GM18505 (cell line): ENCODE measurements at regions not wholly inside any gene's neighbourhood (a gene's known extent, or its start where the extent isn't known, plus 50 kb on each side); places are given as distances from the start of the nearest gene placed in this dataset.
A peak's percentile ranks its signal among the peaks of the same experiment; 100 is the strongest.

Experiments
- ATAC-seq: cut with Tn5 transposase; IDR thresholded peaks from one replicate; pipeline ENCODE4 v1.9.1; 2021; ENCODE audit not compliant: unreplicated experiment
- POLR2A ChIP-seq: IDR thresholded peaks from 4 replicates; pipeline ENCODE4 v1.6.1; 2011; ENCODE audit warnings: borderline replicate concordance; ENCODE audit not compliant: insufficient read depth, insufficient read length; ENCODE audit errors: extremely low read depth

DNA sequence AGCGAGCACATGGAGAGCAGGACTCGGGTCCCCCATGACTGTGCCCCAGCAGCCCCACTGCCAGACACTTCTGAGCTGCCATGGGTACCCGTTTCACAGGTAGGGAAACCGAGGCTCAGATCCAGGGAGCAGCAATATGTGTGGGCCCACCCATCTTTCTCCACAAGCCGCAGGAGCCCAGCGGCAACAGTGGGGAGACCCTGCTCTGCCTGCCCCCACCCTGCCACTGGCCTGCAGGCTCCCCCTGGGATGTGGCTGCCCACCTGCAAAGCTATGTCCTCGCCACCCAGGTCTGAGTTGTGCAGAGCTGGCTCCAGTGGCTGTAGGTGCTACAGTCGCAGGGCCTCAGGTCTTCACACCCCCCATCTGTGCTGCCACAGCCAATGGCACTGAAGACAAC lies 50.6 kb upstream of the C1QTNF9B start:
- ATAC-seq = no peak
- no peak for TF ChIP-seq POLR2A

DNA sequence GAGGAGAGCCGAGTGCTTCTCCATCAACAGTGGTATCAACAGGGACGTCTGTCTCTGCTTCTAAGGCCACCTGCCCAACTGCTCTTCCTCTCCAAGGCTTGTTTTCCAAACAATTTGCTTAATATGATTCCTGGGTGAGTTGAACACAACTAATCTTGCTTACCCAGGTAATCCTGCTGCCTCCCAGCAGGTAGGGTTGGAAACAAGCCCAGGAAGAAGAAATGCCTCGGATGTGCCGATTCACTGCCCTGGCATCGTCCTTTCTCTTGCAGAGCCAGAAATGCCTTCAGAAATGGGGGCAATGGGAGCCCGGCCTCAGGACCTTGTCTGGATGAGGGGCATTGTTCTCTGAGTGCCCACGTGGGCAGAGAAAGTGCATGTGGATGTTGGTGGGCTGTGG lies 51.9 kb upstream of the C1QTNF9B start:
- ATAC-seq = no peak
- TF ChIP-seq POLR2A = no peak

DNA sequence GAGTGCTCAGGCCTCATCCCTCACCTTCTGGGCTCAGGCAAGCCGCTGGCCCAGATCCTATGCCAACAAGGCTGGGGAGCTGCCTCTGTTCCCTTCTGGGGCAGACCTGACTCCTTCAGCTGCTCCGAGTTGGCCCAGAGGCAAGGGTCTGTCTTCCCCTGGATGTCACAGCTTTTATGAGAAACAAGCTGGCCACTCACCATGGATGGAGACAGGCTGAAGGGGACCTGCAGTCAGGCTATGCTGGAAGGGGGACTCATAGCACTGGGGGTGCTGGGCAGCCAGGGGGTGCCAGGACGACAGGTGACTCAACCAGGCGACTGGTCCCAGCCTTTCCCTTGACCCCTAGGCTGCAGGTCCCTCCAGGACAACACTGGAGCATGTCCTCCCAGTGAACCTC lies 52.4 kb upstream of the C1QTNF9B start:
- ATAC-seq = no peak
- TF ChIP-seq POLR2A = no peak

DNA sequence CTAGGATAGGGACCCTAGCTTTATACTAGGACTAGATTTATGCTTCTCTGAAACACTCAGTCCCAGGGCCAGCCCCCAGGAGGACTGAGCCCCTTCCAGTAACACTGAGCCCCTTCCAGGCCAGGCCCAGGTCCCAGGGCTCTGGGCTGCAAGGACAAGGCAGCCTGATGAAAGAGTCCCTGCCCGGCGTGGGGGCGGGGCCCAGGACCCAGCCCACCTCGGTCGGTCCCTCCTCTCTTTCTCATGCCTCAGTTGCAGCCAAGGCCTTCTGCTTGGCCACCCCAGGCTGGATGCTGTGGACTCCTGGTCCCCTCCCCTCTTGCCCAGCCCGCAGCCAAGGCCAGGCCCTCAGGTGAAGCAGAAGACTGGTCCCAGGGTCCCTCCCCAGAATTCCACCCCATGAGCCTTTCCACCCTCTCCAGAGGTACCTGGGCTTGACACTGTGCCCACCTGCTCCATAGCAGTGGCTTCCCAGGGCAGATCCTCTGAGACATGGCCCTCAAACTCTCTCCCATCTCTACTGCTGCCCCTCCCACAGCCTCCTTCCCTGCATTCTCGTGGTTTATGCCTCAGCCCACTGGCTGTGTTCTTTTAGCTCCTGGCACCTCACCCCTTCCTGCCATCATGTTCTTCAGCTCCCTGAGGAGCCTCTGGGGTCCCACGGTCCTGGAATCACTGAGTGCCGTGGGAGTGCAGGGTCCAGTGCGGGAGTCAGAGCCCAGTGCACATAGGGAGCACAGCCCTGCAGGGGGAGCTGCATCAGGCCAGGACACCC lies 53.6 kb upstream of the C1QTNF9B start:
- no peak for ATAC-seq
- TF ChIP-seq POLR2A = no peak

DNA sequence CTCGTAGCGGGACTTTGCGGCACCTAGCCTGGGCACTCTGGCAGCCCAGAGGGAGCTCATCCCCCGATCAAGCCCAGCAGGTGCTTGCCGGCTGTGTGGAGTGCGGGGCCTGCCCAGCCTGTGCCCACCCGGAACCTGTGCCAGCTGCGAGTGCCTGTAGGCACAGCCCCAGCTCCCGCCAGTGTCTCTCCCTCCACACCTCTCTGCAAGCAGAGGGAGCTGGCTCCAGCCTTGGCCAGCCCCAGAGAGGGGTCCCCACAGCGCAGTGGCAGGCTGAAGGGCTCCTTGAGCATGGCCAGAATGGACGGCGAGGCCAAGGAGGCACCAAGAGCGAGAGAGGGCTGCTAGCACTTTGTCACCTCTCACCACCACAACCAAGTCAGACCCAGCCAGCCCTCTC lies 55.5 kb upstream of the C1QTNF9B start:
- no peak for ATAC-seq
- no peak for TF ChIP-seq POLR2A

DNA sequence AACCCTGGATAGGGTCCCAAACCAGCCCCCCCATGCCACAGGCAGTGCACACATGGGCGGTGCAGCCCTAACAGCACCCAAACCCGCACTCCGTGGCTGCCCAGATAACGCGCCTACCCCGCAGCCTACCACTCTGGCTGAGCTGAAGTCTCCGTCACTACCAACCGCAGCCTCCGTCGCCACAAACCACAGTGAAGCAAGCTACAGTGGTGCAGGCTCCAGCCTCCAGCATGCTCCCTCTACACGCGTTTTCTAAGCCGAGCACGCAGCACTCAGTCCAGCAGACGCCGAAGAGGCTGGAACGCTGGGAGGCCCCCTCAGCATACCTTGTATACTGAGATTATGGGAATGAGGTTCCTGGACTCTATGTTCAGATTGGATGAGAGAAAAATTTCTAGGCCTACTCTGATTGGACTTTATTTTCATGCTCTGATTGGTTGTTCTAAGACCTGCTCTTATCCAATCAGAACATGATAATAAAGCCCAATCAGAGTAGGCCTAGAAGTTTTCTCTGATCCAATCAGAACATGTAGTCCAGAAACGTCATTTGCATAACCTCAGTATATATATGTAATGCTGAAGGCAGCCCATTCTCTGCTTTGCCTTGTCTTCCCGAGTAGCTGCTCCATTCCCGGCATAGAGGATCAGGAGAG lies 56.7 kb upstream of the C1QTNF9B start:
- no peak for TF ChIP-seq POLR2A
- ATAC-seq = no peak

DNA sequence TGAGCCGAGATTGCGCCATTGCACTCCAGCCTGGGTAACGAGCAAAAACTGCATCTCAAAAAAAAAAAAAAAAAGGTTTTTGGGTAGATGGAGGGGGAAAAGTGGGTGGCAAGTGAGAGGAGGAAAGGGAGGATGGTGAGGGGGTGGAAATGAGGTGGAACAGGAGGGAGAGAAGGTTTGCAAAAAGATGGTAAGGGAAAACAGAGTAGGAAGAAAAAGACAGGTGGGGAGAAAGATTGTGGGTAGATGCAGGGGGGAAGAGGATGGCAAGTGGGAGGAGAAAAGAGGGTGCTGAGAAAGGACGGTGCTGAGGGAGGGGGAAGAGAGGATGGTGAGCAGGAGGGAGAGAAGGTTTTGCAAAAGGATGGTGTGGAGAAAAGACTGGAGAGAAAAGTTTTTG lies 57.8 kb upstream of the C1QTNF9B start:
- no peak for ATAC-seq
- no peak for TF ChIP-seq POLR2A

DNA sequence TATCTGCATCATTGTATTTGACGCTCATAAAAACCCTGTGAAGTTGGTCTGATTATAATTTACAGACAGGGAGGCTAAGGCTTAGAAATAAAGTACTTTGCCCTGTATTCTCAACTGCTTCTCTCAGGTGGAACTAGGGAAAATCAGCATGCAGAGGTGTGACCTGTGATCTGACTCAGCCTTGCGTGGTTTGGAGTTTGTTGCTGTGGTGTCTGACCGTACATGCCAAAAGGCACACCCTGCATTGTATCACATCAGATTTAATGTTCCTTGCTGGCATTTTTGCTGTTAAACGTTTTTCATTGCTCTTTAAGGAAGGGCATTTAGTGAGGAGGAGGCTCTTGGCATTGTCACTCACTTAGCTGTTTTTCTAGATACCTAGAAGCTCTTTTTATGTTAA lies 58.8 kb upstream of the C1QTNF9B start:
- peak; percentile 66 for ATAC-seq
- no peak for TF ChIP-seq POLR2A

DNA sequence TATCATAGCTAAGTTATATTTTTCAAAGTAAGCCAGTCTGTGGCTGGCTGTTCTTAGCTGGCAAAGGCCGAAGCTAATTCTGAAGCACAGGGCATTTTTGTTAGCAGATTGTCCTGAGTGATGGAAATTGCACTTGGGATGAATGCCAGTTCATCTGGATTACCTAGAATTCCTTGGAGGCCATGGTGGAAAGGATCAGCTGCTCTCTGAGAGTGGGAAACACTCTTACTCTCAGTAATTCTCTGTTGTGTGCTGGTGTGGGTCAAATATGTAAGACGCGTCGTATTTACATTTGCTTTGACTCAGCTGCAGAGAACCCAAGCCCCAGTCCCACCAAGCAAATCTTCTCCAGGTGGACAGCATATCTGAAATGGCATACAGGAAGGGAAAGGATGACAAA lies 60.7 kb upstream of the C1QTNF9B start:
- ATAC-seq = no peak
- TF ChIP-seq POLR2A = no peak

DNA sequence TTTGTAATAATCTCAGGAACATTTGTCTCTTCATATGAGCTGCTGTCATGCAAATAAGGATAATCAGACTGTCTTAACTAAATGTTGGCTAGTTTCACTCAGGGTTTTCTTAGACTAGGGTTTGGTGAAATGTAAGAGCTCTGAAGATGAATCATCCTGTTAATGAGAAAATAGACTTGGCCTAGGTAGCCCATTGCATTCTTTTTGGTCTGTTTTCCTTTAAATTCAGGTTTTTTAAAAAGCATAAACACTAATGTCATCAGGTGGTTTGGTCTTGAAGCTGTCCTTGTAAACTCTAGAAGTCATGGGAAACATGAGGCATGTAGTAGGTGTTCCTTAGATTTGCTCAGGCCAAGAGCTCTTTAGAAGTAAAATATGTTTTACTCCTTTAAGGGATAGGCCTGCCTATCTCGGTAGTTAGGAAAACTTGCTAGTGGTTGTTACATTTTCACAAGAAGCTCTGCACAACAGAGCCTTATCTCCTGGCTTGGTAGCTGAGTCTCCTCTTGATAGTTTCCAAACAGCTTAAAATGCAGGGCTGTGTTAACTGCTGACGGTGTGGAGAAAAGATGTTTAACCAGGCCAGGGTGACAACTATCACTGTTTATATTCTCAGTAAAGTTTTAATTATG lies 62.0 kb upstream of the C1QTNF9B start:
- TF ChIP-seq POLR2A = no peak

DNA sequence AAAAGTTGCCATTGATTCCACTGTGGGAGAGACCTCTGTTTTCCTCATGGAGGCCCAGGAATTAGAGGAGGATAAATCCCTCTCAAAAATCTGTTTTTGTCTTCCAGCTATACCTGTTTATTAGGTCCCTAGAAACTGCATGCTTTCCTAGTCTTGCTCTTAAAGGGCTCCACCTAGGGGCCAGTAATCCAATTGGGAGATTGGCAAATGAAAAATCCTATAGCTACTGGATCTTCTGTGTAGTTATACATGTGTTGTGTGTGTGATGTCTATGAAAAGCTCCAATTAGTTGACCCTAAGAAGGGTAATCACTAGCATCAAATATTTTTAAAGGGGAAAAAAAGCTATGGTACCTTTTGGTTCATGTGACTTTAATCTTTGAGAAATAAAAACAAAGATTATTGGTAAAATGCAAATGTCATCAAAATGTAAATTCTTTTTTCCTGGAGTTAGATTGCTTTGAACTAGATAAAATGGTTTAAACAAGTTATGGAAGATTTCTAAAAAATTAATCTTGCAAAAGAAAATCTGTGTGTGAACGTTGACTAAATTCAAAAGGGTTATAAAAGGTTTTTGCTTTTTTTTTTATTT lies 63.4 kb upstream of the C1QTNF9B start:
- no peak for TF ChIP-seq POLR2A
- no peak for ATAC-seq

More for the DNA sequence above, 62.0 kb upstream of the C1QTNF9B start:
- ATAC-seq = no peak

DNA sequence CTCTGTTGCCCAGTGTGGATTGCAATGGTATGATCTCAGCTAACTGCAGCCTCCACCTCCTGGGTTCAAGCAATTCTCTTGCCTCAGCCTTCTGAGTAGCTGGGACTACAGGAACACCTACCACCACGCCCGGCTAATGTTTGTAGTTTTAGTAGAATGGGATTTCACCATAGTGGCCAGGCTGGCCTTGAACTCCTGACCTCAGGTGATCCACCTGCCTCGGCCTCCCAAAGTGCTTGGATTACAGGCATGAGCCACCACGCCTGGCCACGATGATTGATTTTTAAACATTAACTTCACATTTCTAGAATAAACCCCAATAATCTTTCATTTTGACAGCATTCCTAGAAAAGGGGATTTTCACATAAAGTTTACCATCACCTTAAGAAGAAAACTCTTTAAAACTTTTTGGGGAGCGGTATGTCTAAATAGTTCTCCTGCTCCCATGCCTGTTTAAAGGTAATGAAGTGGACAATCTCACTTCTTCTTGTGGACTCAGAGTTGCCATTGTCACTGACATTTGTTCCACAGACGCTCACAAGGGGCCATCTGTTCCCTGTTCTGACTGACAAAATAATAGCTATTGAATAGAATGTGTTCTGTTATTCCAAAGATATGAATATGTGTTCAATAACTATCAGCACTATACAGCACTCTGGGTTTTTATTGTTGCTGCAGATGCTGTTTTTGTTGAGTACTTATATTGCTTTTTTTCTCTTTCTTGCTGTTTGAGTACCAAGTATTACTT lies 66.1 kb upstream of the C1QTNF9B start:
- ATAC-seq = no peak

DNA sequence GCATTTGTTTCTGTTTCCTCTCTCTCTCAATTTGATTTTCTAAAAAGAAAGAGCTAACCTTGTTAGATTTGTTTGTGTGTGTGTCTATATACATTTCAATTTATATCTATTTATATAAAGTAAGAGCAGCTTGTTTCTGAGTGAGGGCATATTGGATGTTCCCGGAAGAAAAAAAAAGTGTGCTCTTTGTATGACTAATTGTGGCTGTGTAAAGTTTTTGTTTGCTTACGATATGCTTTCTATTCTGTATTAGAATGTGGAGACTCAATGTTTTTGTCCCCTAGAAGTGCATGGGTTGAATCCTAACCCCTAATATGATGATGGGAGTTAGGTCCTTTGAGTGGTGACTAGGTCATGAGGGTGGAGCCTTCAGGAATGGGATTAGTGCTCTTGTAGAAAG lies 66.6 kb upstream of the C1QTNF9B start:
- TF ChIP-seq POLR2A = no peak
- ATAC-seq = no peak

More for the DNA sequence above, 66.1 kb upstream of the C1QTNF9B start:
- no peak for TF ChIP-seq POLR2A

DNA sequence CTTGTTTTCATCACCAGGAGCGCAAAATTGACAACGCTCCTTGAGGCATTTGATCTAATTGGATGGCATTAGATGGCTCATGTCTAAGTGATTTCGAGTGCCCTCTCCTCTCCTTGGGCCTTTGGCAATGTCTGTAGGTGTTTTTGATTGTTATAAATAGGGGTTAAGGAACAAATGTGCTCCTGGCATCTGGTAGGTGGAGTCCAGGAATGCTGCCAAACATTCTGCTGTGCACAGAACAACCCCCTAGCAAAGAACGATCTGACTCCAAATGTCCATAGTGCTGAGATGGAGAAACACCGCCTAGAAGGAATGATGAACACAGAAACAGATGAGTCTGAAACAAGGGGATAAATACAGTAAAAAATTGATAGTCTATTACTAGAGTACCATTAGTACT lies 68.0 kb upstream of the C1QTNF9B start:
- ATAC-seq = no peak
- no peak for TF ChIP-seq POLR2A

DNA sequence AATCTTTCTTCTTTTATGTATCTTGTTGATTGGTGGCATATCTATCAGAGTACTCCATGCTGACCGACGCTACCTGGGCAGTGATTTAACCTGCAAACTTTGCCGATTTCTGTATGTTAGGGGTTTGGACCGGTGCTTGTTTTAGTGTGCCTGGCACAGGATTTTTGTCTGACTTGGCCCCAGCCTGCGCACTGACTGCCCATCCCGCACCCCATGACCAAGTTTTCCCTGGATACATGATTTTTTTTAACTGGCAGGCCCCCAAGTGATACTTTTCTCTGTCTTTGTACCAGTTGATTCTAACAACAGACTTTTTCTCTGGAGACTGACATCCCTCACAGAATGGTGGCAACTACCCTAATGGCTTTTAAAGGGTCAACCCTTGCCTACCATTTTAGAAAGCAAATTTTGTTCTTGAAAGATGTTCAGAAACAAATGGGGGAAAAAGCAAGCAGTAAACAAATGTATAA lies 69.0 kb upstream of the C1QTNF9B start:
- ATAC-seq = no peak
- no peak for TF ChIP-seq POLR2A
